AG09309 (cell line): ENCODE measurements at regions not wholly inside any gene's neighbourhood (a gene's known extent, or its start where the extent isn't known, plus 50 kb on each side); places are given as distances from the start of the nearest gene placed in this dataset.
"Not testable (repeated sequence)": the region's sequence is repeated elsewhere in the genome, so short reads cannot be mapped to it uniquely, and the experiment has no call there.

ENCODE experiments used
- DNase-seq: peaks from one replicate; pipeline ENCODE4 v3.0.0-alpha.2; 2010; ENCODE audit warnings: low read depth
- H3K4me3 ChIP-seq: 2 replicates; pipeline ENCODE4 v1.5.1; 2011; ENCODE audit warnings: mild to moderate bottlenecking, low read depth, low read length, moderate library complexity; ENCODE audit not compliant: control insufficient read depth
- CTCF ChIP-seq: IDR thresholded peaks from 2 replicates; pipeline ENCODE4 v1.5.1; 2011; ENCODE audit warnings: mild to moderate bottlenecking, low read depth, low read length, inconsistent platforms; ENCODE audit not compliant: insufficient read depth, control insufficient read depth; ENCODE audit errors: missing control alignments

- DNase-seq: no peak
- no peak overlapping the region for H3K4me3 ChIP-seq
- TF ChIP-seq CTCF: no peak
Measured at GRCh38 chr3:28151608-28152228, 89.7 kb upstream of the CMC1 start.

GRCh38 chr3:28155631-28156030, 85.8 kb upstream of the CMC1 start:
- TF ChIP-seq CTCF: no peak
- no peak for DNase-seq
- no peak overlapping the region for H3K4me3 ChIP-seq

GRCh38 chr3:28156599-28156998, 84.8 kb upstream of the CMC1 start:
- not testable (repeated sequence) for H3K4me3 ChIP-seq, DNase-seq

- no peak overlapping the region for H3K4me3 ChIP-seq
- TF ChIP-seq CTCF: no peak
- DNase-seq: no peak
Measured at GRCh38 chr3:28171962-28172361, 69.5 kb upstream of the CMC1 start.

GRCh38 chr3:28172748-28173147, 68.7 kb upstream of the CMC1 start:
- no peak for TF ChIP-seq CTCF
- DNase-seq: no peak
- H3K4me3 ChIP-seq: no peak overlapping the region

- no peak for TF ChIP-seq CTCF
- no peak overlapping the region for H3K4me3 ChIP-seq
- DNase-seq: no peak
Measured at GRCh38 chr3:28173836-28174235, 67.6 kb upstream of the CMC1 start.

- no peak for TF ChIP-seq CTCF
- no peak for DNase-seq
- no peak overlapping the region for H3K4me3 ChIP-seq
Measured at GRCh38 chr3:28186748-28187147, 54.7 kb upstream of the CMC1 start.
